Neural cell (in vitro differentiated cells): ENCODE measurements at regions not wholly inside any gene's neighbourhood (a gene's known extent, or its start where the extent isn't known, plus 50 kb on each side); places are given as distances from the start of the nearest gene placed in this dataset.

Experiments used
- H2AFZ ChIP-seq: fragments of 200-600, 300-800 bp; sonication (generic), shearing (Covaris generic); 2 replicates; pipeline ENCODE4 v1.6.0; 2014; ENCODE audit warnings: low read depth, mild to moderate bottlenecking, antibody characterized with exemption, low read length, moderate library complexity
- H3F3A ChIP-seq: fragments of 200-600 bp; shearing (Covaris generic); 2 replicates; pipeline ENCODE4 v1.6.1; 2016; ENCODE audit warnings: mild to moderate bottlenecking, moderate library complexity, mixed read lengths, antibody characterized with exemption, low read length; ENCODE audit not compliant: insufficient read depth, poor library complexity, severe bottlenecking
- H3K27ac ChIP-seq: fragments of 200-600, 300-800 bp; sonication (generic), shearing (Covaris generic); 2 replicates; pipeline ENCODE4 v1.5.1; 2014; ENCODE audit warnings: mild to moderate bottlenecking, low read length, moderate library complexity
- H3K27me3 ChIP-seq: fragments of 300-800, 200-600 bp; sonication (generic), shearing (Covaris generic); 2 replicates; pipeline ENCODE4 v1.6.0; 2014; ENCODE audit warnings: mild to moderate bottlenecking, low read depth, low read length, moderate library complexity; ENCODE audit not compliant: insufficient read depth
- H3K36me3 ChIP-seq: fragments of 300-800, 200-600 bp; sonication (generic), shearing (Covaris generic); 2 replicates; pipeline ENCODE4 v1.5.1; 2014; ENCODE audit warnings: mild to moderate bottlenecking, antibody characterized with exemption, low read length, moderate library complexity; ENCODE audit not compliant: insufficient read depth
- H3K4me2 ChIP-seq: fragments of 300-800, 200-600 bp; sonication (generic), shearing (Covaris generic); 2 replicates; pipeline ENCODE4 v1.6.0; 2014; ENCODE audit warnings: mild to moderate bottlenecking, low read length
- H3K4me3 ChIP-seq: fragments of 300-800, 200-600 bp; sonication (generic), shearing (Covaris generic); 2 replicates; pipeline ENCODE4 v1.5.1; 2014; ENCODE audit warnings: mild to moderate bottlenecking, low read length, moderate library complexity
- H3K79me2 ChIP-seq: fragments of 200-600 bp; shearing (Covaris generic); replicated peaks from 2 replicates; pipeline ENCODE4 v1.6.0; 2014; ENCODE audit warnings: mild to moderate bottlenecking, low read length, moderate library complexity; ENCODE audit not compliant: insufficient read depth
- H3K9ac ChIP-seq: fragments of 300-800, 200-600 bp; sonication (generic), shearing (Covaris generic); 2 replicates; pipeline ENCODE4 v1.6.1; 2016; ENCODE audit warnings: mild to moderate bottlenecking, low read length, mixed read lengths
- H3K9me2 ChIP-seq: fragments of 200-600 bp; shearing (Covaris generic); 2 replicates; pipeline ENCODE4 v1.6.1; 2016; ENCODE audit warnings: mild to moderate bottlenecking, low read length, mixed read lengths; ENCODE audit not compliant: insufficient read depth
- H3K9me3 ChIP-seq: fragments of 200-600, 300-800 bp; sonication (generic), shearing (Covaris generic); 2 replicates; pipeline ENCODE4 v1.6.1; 2016; ENCODE audit warnings: mild to moderate bottlenecking, mixed run types, low read length, moderate library complexity, mixed read lengths
- H4K20me1 ChIP-seq: fragments of 200-600 bp; shearing (Covaris generic); 2 replicates; pipeline ENCODE4 v1.6.1; 2016; ENCODE audit warnings: mild to moderate bottlenecking, mixed run types; ENCODE audit not compliant: insufficient read depth
- CTCF ChIP-seq: fragments of 450-650 bp; IDR thresholded peaks from 2 replicates; pipeline ENCODE4 v1.5.1; 2014; ENCODE audit warnings: antibody characterized with exemption, mild to moderate bottlenecking, moderate library complexity; ENCODE audit not compliant: poor library complexity, severe bottlenecking
- EP300 ChIP-seq: fragments of 450-650 bp; conservative IDR thresholded peaks from 2 replicates; pipeline ENCODE4 v1.6.1; 2014; ENCODE audit warnings: antibody characterized with exemption, mild to moderate bottlenecking, moderate library complexity; ENCODE audit not compliant: poor library complexity, severe bottlenecking
- EZH2 ChIP-seq: fragments of 200-600, 300-800 bp; shearing (Covaris generic), sonication (generic); IDR thresholded peaks from 2 replicates; pipeline ENCODE4 v1.6.1; 2014; ENCODE audit warnings: antibody characterized with exemption, low read length, borderline replicate concordance, mild to moderate bottlenecking; ENCODE audit not compliant: insufficient read depth, poor library complexity, severe bottlenecking
- MXI1 ChIP-seq: fragments of 450-650 bp; conservative IDR thresholded peaks from 2 replicates; pipeline ENCODE4 v1.6.1; 2014; ENCODE audit warnings: antibody characterized with exemption, mild to moderate bottlenecking; ENCODE audit not compliant: poor library complexity, severe bottlenecking
- POLR2AphosphoS5 ChIP-seq: IDR thresholded peaks from 2 replicates; pipeline ENCODE4 v1.6.1; 2012
- RAD21 ChIP-seq: fragments of 450-650 bp; conservative IDR thresholded peaks from 2 replicates; pipeline ENCODE4 v1.6.1; 2014; ENCODE audit warnings: antibody characterized with exemption, mild to moderate bottlenecking, moderate library complexity
- REST ChIP-seq: IDR thresholded peaks from 2 replicates; pipeline ENCODE4 v1.6.1; 2012; ENCODE audit warnings: borderline replicate concordance
- SMC3 ChIP-seq: fragments of 450-650 bp; conservative IDR thresholded peaks from 2 replicates; pipeline ENCODE4 v1.6.1; 2014; ENCODE audit warnings: antibody characterized with exemption, mild to moderate bottlenecking, moderate library complexity; ENCODE audit not compliant: poor library complexity
- TAF1 ChIP-seq: IDR thresholded peaks from 2 replicates; pipeline ENCODE4 v1.6.1; 2012; ENCODE audit warnings: low read depth

- no peak overlapping the region for H3K9ac ChIP-seq
- no peaks in the 10 kb centered on the region for H3K9me2 ChIP-seq
- no peaks in the 10 kb centered on the region for H3K9me3 ChIP-seq
- H3K27me3 ChIP-seq: no peaks in the 10 kb centered on the region
- H3K4me3 ChIP-seq: no peak overlapping the region
- no peaks in the 10 kb centered on the region for H3K79me2 ChIP-seq
- TF ChIP-seq SMC3 (no peak), TAF1 (no peak), CTCF (no peak), RAD21 (no peak), POLR2AphosphoS5 (no peak), EZH2 (no peak), EP300 (no peak)
- no peaks in the 10 kb centered on the region for H3F3A ChIP-seq
- H4K20me1 ChIP-seq: no peaks in the 10 kb centered on the region
- H2AFZ ChIP-seq: no peak overlapping the region
- H3K36me3 ChIP-seq: no peaks in the 10 kb centered on the region
- no peak overlapping the region for H3K27ac ChIP-seq
- H3K4me2 ChIP-seq: no peak overlapping the region
Observed at GRCh38 chr13:111046590-111047141, 68.4 kb upstream of the ARHGEF7 start.

- TF ChIP-seq RAD21 (no peak), SMC3 (no peak), MXI1 (no peak), POLR2AphosphoS5 (no peak), EZH2 (no peak), TAF1 (no peak), REST (no peak)
Observed at GRCh38 chr13:111045170-111045569, 69.9 kb upstream of the ARHGEF7 start.

More at GRCh38 chr13:111045170-111045569, 69.9 kb upstream of the ARHGEF7 start:
- Histone ChIP-seq H3K27me3 (no peaks in the 10 kb centered on the region), H3K4me3 (no peak overlapping the region), H3K9ac (no peak overlapping the region), H3F3A (no peaks in the 10 kb centered on the region), H4K20me1 (no peaks in the 10 kb centered on the region), H3K79me2 (no peaks in the 10 kb centered on the region), H3K9me3 (no peaks in the 10 kb centered on the region), H2AFZ (no peak overlapping the region), H3K36me3 (no peaks in the 10 kb centered on the region), H3K9me2 (no peaks in the 10 kb centered on the region), H3K4me2 (no peak overlapping the region), H3K27ac (no peak overlapping the region)
